Activated naive CD4-positive, alpha-beta T cell treated with anti-CD3 and anti-CD28 coated beads for 36 hours (primary cell): ENCODE measurements at regions not wholly inside any gene's neighbourhood (a gene's known extent, or its start where the extent isn't known, plus 50 kb on each side); places are given as distances from the start of the nearest gene placed in this dataset.

Experiments
- CTCF ChIA-PET: fragments of 350-600 bp; sonication (Branson Sonifier 250); formaldehyde crosslinking; loops from one replicate; lab custom pipeline; 2021; ENCODE audit warnings: antibody characterized with exemption; lab: Charles Lee
- DNase-seq: peaks from one replicate; pipeline ENCODE4 v3.0.0-alpha.2; 2020
- H3K27ac Mint-ChIP-seq: one replicate; pipeline ENCODE4 v1.8.0; 2021; ENCODE audit warnings: mild to moderate bottlenecking, mixed read lengths
- H3K27me3 Mint-ChIP-seq: one replicate; pipeline ENCODE4 v1.8.0; 2021; ENCODE audit warnings: low read depth, mixed read lengths
- H3K36me3 Mint-ChIP-seq: one replicate; pipeline ENCODE4 v1.8.0; 2021; ENCODE audit warnings: low read depth, mixed read lengths
- H3K4me1 Mint-ChIP-seq: one replicate; pipeline ENCODE4 v1.8.0; 2021; ENCODE audit warnings: low read depth, mixed read lengths
- H3K4me3 Mint-ChIP-seq: one replicate; pipeline ENCODE4 v1.8.0; 2021; ENCODE audit warnings: mild to moderate bottlenecking, moderate library complexity, mixed read lengths
- H3K9me3 Mint-ChIP-seq: one replicate; pipeline ENCODE4 v1.8.0; 2021; ENCODE audit warnings: mixed read lengths
- intact Hi-C: fragments of 100-400 bp; cut with micrococcal nuclease; formaldehyde crosslinking; loops from one replicate; pipeline ENCODE4 v1.15.1; 2023

DNA sequence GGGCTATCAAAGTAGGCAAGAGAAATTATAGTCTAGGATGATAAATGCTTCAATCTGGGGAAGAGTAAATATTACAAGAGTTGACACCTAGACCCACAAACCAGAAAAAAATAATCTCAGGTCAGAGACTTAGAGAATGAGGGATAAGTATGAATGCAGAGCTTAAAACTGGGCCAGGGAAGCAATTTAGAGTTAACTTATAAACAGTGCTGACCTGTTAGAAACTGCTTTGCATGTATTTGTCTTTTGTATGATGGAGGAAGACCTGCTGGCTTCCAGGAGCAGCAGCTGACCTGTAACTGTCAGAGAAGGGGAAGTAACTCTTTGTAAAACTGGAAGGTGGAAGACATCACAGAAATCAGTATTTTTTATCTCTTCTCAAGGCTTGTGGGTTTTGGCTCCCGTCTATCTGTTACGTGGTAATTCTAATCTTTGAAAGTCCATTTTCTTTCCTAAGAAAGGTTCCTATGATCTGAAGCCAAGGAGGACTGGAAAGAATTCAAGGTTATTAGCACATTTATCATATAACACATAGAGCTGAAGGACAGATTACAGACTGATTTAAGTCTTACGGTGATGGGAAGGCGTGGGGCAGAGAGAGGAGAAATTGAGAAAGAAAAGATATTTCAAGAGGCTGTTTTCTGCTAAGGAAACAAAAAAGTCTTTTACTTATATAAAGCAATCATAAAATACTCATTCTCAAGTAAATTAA, 114.7 kb upstream of the ADAMTS19 start:
- Mint-ChIP-seq H3K4me1 (no peaks in the 10 kb centered on the region), H3K36me3 (peaks cover 2% of the 10 kb centered on the region), H3K4me3 (no peak overlapping the region), H3K9me3 (peaks cover 19% of the 10 kb centered on the region), H3K27me3 (no peaks in the 10 kb centered on the region), H3K27ac (no peak overlapping the region)
- DNase-seq = no peak
- intact Hi-C loops = no loop called here
- CTCF ChIA-PET = no interaction called here

DNA sequence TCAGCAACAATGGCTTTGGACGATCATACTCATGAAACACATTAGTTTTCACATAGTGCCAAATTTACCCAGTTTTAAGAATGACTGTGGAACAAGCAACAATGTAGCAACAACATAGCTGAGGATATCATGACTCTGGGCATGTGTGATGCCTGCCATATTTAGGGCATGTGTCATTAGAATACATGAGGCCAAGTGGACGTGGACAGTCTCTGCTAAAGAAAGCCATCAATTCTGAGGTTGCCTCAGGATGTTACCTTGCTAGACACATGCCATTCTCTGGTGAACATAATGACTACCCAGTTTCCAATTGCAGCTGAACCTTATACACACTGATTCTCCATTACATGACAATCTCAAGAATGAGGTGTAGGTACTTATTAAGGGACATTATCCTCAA, 103.3 kb upstream of the ADAMTS19 start:
- Mint-ChIP-seq H3K27ac (no peak overlapping the region), H3K9me3 (no peaks in the 10 kb centered on the region), H3K36me3 (no peaks in the 10 kb centered on the region), H3K4me3 (no peak overlapping the region), H3K4me1 (no peaks in the 10 kb centered on the region), H3K27me3 (no peaks in the 10 kb centered on the region)
- intact Hi-C loops = no loop called here
- DNase-seq = no peak
- CTCF ChIA-PET = no interaction called here

- intact Hi-C loops = no loop called here
- Mint-ChIP-seq H3K27me3 (no peaks in the 10 kb centered on the region), H3K9me3 (no peaks in the 10 kb centered on the region), H3K36me3 (no peaks in the 10 kb centered on the region), H3K27ac (no peak overlapping the region), H3K4me3 (no peak overlapping the region), H3K4me1 (no peaks in the 10 kb centered on the region)
- CTCF ChIA-PET = interaction anchor here (0.6 kb wide), 1 partner anchor 83 kb away, joined by 3 read pairs; no protein-coding TSS in a partner anchor
- no peak for DNase-seq
Measured at GRCh38 chr5:129358069-129358468, 102.0 kb upstream of the ADAMTS19 start.

DNA sequence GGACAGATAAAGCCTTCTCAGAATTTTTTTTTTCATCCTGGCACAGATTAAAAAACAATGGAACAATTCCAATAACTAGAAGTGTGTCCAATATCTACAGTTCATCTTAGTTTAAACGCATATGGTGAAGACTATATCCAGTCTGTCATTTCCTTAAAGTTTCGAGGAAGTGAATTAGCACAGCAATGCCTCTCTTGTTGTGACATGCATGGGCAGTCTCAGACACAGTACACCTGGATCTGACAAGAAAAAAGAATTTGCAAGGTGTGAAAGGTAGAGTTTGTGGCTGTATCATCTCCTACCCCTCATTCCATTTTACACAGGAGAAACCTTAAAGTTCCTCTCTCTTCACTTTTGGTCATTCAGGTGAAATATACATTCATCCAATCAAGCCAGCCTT, 100.6 kb upstream of the ADAMTS19 start:
- Mint-ChIP-seq H3K9me3 (no peaks in the 10 kb centered on the region), H3K27ac (no peak overlapping the region), H3K36me3 (no peaks in the 10 kb centered on the region), H3K4me3 (no peak overlapping the region), H3K4me1 (no peaks in the 10 kb centered on the region), H3K27me3 (no peaks in the 10 kb centered on the region)
- intact Hi-C loops = no loop called here
- no peak for DNase-seq
- CTCF ChIA-PET = interaction anchor here (0.9 to 1.5 kb wide), 2 partner anchors 11 to 101 kb away, joined by 5 to 10 read pairs; no protein-coding TSS in a partner anchor

DNA sequence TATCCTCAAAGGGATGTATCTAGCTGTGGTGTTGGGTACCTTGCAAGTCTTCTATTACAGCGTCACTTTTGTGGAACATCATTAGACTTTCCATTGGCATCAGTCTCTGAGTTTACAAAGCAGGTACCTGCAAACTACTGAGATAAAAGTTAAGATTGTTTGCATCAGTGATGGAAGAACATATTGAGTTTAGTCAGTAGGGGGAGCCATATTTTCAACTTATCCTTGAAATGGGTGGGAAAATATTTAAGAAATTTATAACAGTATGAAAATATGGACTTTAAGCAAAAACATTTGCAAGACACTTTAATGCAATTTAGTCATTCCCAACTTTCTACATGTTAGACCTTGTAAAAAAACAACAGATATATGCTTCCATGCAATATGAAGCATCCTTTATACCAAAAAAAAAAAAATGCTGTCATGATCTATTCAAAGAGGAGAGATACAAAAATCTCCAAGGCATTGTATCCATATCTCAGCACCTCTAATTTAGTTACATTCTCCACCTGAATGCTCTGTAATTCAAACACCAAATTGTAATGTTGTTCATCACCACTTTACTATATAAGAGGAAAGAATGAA, 98.6 kb upstream of the ADAMTS19 start:
- Mint-ChIP-seq H3K9me3 (peaks cover 8% of the 10 kb centered on the region), H3K36me3 (no peaks in the 10 kb centered on the region), H3K27ac (no peak overlapping the region), H3K27me3 (no peaks in the 10 kb centered on the region), H3K4me1 (no peaks in the 10 kb centered on the region), H3K4me3 (no peak overlapping the region)
- DNase-seq = no peak
- CTCF ChIA-PET = interaction anchor here (0.6 kb wide), 1 partner anchor 225 kb away, joined by 3 read pairs; no protein-coding TSS in a partner anchor
- intact Hi-C loops = loop anchor here (1.0 kb wide), 1 partner anchor 407 kb away; no protein-coding TSS in a partner anchor

DNA sequence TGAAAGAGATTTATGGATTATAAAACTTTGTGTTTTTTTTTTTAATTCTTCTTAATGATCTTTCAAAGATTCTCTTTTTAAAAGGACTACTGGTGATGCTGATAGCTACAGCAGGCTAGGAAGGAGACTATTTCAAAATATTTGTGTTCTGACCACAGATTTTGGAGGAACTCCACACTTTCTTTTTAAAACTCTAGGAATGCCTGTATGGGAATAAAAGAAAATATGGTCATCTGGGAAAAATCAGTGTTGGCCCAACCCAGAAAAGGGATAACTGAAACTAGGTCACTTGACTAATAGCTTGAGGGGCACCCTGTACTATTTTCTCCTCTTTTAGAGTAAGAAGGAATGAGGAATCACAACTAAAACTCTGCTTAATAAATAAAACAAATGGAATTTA, 97.6 kb upstream of the ADAMTS19 start:
- Mint-ChIP-seq H3K4me3 (no peak overlapping the region), H3K27me3 (no peaks in the 10 kb centered on the region), H3K9me3 (peaks cover 8% of the 10 kb centered on the region), H3K27ac (no peak overlapping the region), H3K36me3 (no peaks in the 10 kb centered on the region), H3K4me1 (no peaks in the 10 kb centered on the region)
- CTCF ChIA-PET = no interaction called here
- intact Hi-C loops = no loop called here
- no peak for DNase-seq

DNA sequence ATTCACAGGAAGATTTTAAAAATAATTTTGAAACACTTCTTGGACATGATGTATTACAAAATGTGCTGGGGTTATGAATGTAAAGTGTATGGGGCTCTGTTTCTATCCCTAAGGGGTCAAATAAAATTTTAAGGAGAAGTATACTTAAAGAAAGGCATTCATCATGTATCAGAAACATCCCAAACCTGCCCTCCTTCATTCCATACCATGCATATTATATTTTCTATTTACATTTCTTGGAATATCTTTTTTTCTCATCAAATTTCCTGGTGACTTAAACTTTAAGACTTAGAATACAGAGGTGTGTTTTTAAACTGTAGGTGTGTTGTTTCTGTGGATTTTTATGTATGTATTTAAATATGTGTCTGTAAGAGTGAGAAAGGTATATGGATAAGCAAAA, 96.1 kb upstream of the ADAMTS19 start:
- Mint-ChIP-seq H3K9me3 (peaks cover 8% of the 10 kb centered on the region), H3K27me3 (no peaks in the 10 kb centered on the region), H3K36me3 (no peaks in the 10 kb centered on the region), H3K4me3 (no peak overlapping the region), H3K27ac (no peak overlapping the region), H3K4me1 (no peaks in the 10 kb centered on the region)
- CTCF ChIA-PET = no interaction called here
- DNase-seq = no peak
- intact Hi-C loops = no loop called here

DNA sequence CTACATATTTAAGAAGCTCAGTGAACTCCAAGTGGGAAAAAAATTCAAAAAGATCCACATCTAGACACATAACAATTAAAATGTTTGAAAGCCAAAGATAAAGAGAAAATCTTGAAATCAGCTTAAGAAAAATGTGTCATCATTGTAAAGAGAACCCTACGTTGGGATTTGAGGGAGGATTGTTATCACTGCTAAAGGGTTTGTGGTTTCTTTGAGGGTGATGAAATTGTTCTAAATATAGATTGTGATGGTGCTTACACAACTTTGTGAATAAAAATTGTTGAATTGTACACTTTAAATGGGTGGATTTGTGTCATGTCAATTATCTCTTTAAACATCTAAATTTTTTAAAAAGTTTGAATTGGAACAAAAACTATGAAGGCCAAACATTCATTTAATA, 92.2 kb upstream of the ADAMTS19 start:
- H3K4me3 Mint-ChIP-seq = no peak overlapping the region
- H3K9me3 Mint-ChIP-seq = peaks cover 8% of the 10 kb centered on the region
- intact Hi-C loops = no loop called here
- no peaks in the 10 kb centered on the region for H3K27me3 Mint-ChIP-seq
- CTCF ChIA-PET = no interaction called here
- no peak overlapping the region for H3K27ac Mint-ChIP-seq
- no peaks in the 10 kb centered on the region for H3K4me1 Mint-ChIP-seq
- H3K36me3 Mint-ChIP-seq = no peaks in the 10 kb centered on the region
- no peak for DNase-seq

GRCh38 chr5:129372025-129372424, 88.1 kb upstream of the ADAMTS19 start:
- DNase-seq = no peak
- no peaks in the 10 kb centered on the region for H3K27me3 Mint-ChIP-seq
- no peaks in the 10 kb centered on the region for H3K9me3 Mint-ChIP-seq
- no peak overlapping the region for H3K4me3 Mint-ChIP-seq
- H3K4me1 Mint-ChIP-seq = no peaks in the 10 kb centered on the region
- no peaks in the 10 kb centered on the region for H3K36me3 Mint-ChIP-seq
- H3K27ac Mint-ChIP-seq = no peak overlapping the region
- intact Hi-C loops = no loop called here
- CTCF ChIA-PET = no interaction called here

- H3K4me1 Mint-ChIP-seq = no peaks in the 10 kb centered on the region
- DNase-seq = no peak
- no peaks in the 10 kb centered on the region for H3K9me3 Mint-ChIP-seq
- intact Hi-C loops = no loop called here
- H3K36me3 Mint-ChIP-seq = no peaks in the 10 kb centered on the region
- no peak overlapping the region for H3K27ac Mint-ChIP-seq
- CTCF ChIA-PET = no interaction called here
- no peak overlapping the region for H3K4me3 Mint-ChIP-seq
- no peaks in the 10 kb centered on the region for H3K27me3 Mint-ChIP-seq
Measured at GRCh38 chr5:129377504-129377903, 82.6 kb upstream of the ADAMTS19 start.

- Mint-ChIP-seq H3K27me3 (no peaks in the 10 kb centered on the region), H3K9me3 (no peaks in the 10 kb centered on the region), H3K36me3 (no peaks in the 10 kb centered on the region), H3K4me3 (no peak overlapping the region), H3K4me1 (no peaks in the 10 kb centered on the region), H3K27ac (no peak overlapping the region)
- intact Hi-C loops = no loop called here
- no peak for DNase-seq
- CTCF ChIA-PET = no interaction called here
Measured at GRCh38 chr5:129378961-129379360, 81.1 kb upstream of the ADAMTS19 start.

GRCh38 chr5:129379406-129379805, 80.7 kb upstream of the ADAMTS19 start:
- Mint-ChIP-seq H3K27me3 (no peaks in the 10 kb centered on the region), H3K36me3 (no peaks in the 10 kb centered on the region), H3K4me1 (no peaks in the 10 kb centered on the region), H3K4me3 (no peak overlapping the region), H3K9me3 (no peaks in the 10 kb centered on the region), H3K27ac (no peak overlapping the region)
- DNase-seq = no peak
- CTCF ChIA-PET = no interaction called here
- intact Hi-C loops = no loop called here
